Activated CD8-positive, alpha-beta T cell treated with anti-CD3 and anti-CD28 coated beads for 36 hours (primary cell): ENCODE measurements at regions not wholly inside any gene's neighbourhood (a gene's known extent, or its start where the extent isn't known, plus 50 kb on each side); places are given as distances from the start of the nearest gene placed in this dataset.
"Not testable (repeated sequence)": the region's sequence is repeated elsewhere in the genome, so short reads cannot be mapped to it uniquely, and the experiment has no call there.

ENCODE experiments used
- ATAC-seq: fragments of 200-7000 bp; cut with Tn5 transposase; one replicate; pipeline ENCODE4 v1.10.0; 2021; ENCODE audit warnings: mild to moderate bottlenecking, moderate library complexity
- CTCF ChIA-PET: fragments of 350-600 bp; sonication (Branson Sonifier 250); formaldehyde crosslinking; loops from one replicate; lab custom pipeline; 2021; ENCODE audit warnings: antibody characterized with exemption; lab: Charles Lee
- POLR2A ChIA-PET: fragments of 350-600 bp; sonication (Branson Sonifier 250); formaldehyde crosslinking; loops from one replicate; lab custom pipeline; 2021; ENCODE audit warnings: antibody characterized with exemption; lab: Charles Lee
- DNase-seq: peaks from one replicate; pipeline ENCODE4 v3.0.0-alpha.2; 2020
- H3K27ac Mint-ChIP-seq: one replicate; pipeline ENCODE4 v1.8.0; 2021; ENCODE audit warnings: mild to moderate bottlenecking, mixed read lengths
- H3K27me3 Mint-ChIP-seq: one replicate; pipeline ENCODE4 v1.8.0; 2021; ENCODE audit warnings: mixed read lengths
- H3K36me3 Mint-ChIP-seq: one replicate; pipeline ENCODE4 v1.8.0; 2021; ENCODE audit warnings: low read depth, mixed read lengths
- H3K4me1 Mint-ChIP-seq: one replicate; pipeline ENCODE4 v1.8.0; 2021; ENCODE audit warnings: low read depth, mixed read lengths
- H3K4me3 Mint-ChIP-seq: one replicate; pipeline ENCODE4 v1.8.0; 2021; ENCODE audit warnings: mild to moderate bottlenecking, moderate library complexity, mixed read lengths
- H3K9me3 Mint-ChIP-seq: one replicate; pipeline ENCODE4 v1.8.0; 2021; ENCODE audit warnings: mixed read lengths
- intact Hi-C: fragments of 100-400 bp; cut with micrococcal nuclease; formaldehyde crosslinking; loops from one replicate; pipeline ENCODE4 v1.10.0; 2022
- TF ChIP-seq, protein P1 (sequence below): fragments of 200-600 bp; IDR thresholded peaks from one replicate; pipeline ENCODE4 v1.8.0; 2022; ENCODE audit warnings: antibody characterized with exemption, mild to moderate bottlenecking

DNA sequence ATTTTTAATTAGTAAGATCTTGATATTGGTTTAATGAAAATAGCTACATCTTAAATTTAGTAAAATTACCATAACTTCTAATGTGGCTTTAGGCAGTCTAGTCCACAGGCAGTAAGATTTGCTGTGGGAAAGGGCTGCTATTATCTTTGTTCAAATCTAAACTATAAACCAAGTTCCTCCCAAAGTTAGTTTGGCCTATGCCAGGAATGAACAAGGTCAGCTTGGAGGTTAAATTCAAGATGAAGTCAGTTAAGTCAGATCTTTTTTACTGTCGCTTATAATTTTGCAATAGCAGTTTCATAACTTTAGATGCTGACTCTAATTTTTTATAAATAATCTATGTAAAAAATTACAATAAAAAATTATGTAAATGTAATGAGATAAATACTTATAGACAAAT lies 1016.9 kb upstream of the ALCAM start:
- intact Hi-C loops = no loop called here
- DNase-seq (no peak), ATAC-seq (no peak)
- Mint-ChIP-seq H3K4me1 (no peaks in the 10 kb centered on the region), H3K4me3 (no peak overlapping the region), H3K9me3 (peaks cover 2% of the 10 kb centered on the region), H3K27ac (no peak overlapping the region), H3K36me3 (no peaks in the 10 kb centered on the region), H3K27me3 (no peaks in the 10 kb centered on the region)
- TF ChIP-seq, protein P1, sequence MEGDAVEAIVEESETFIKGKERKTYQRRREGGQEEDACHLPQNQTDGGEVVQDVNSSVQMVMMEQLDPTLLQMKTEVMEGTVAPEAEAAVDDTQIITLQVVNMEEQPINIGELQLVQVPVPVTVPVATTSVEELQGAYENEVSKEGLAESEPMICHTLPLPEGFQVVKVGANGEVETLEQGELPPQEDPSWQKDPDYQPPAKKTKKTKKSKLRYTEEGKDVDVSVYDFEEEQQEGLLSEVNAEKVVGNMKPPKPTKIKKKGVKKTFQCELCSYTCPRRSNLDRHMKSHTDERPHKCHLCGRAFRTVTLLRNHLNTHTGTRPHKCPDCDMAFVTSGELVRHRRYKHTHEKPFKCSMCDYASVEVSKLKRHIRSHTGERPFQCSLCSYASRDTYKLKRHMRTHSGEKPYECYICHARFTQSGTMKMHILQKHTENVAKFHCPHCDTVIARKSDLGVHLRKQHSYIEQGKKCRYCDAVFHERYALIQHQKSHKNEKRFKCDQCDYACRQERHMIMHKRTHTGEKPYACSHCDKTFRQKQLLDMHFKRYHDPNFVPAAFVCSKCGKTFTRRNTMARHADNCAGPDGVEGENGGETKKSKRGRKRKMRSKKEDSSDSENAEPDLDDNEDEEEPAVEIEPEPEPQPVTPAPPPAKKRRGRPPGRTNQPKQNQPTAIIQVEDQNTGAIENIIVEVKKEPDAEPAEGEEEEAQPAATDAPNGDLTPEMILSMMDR = no peak
- ChIA-PET POLR2A (no interaction called here), CTCF (no interaction called here)

DNA sequence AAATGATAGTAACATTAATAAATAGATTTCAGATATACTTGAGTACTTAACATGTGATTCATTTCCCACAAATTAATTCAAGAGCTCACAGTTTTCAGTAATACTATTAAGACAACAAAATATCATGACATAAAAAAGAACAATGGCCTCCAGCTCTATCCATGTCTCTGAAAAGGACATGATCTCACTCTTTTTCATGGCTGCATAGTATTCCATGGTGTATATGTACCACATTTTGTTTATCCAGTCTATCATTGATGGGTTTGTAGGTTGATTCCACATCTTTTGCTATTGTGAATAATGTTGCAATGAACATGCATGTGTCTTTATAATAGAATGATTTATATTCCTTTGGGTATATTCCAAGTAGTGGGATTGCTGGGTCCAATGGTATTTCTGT lies 1012.8 kb upstream of the ALCAM start:
- CTCF ChIA-PET = no interaction called here
- TF ChIP-seq, protein P1 = no peak
- Mint-ChIP-seq H3K27ac (no peak overlapping the region), H3K4me1 (no peaks in the 10 kb centered on the region), H3K27me3 (no peaks in the 10 kb centered on the region), H3K9me3 (no peaks in the 10 kb centered on the region), H3K4me3 (no peak overlapping the region), H3K36me3 (no peaks in the 10 kb centered on the region)
- intact Hi-C loops = no loop called here
- ATAC-seq (no peak), DNase-seq (no peak)
- POLR2A ChIA-PET = no interaction called here

DNA sequence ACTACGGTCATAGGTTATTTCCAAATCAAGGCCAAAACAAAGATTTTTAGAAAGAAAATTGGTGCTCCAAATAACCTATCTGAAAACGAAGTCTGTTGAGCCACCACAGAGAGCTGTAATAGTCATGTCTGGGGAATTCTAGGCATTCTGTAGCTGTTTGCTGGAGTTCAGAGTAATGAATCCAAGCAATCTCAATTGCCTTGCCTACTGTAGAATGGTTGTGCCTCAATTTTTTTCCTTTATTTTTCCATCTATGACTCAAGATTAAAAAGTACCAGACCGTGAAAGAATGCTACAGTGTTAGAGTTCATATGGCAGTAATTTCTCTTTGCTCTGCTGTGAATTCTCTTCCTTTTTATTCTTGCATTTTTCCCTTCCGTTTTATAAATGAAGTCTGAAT lies 1007.2 kb upstream of the ALCAM start:
- no peaks in the 10 kb centered on the region for H3K36me3 Mint-ChIP-seq
- no peaks in the 10 kb centered on the region for H3K9me3 Mint-ChIP-seq
- H3K27me3 Mint-ChIP-seq = no peaks in the 10 kb centered on the region
- H3K4me1 Mint-ChIP-seq = no peaks in the 10 kb centered on the region
- intact Hi-C loops = no loop called here
- no peak overlapping the region for H3K27ac Mint-ChIP-seq
- POLR2A ChIA-PET = no interaction called here
- no peak for ATAC-seq
- TF ChIP-seq, protein P1 = no peak
- no peak overlapping the region for H3K4me3 Mint-ChIP-seq
- CTCF ChIA-PET = no interaction called here
- DNase-seq = no peak

DNA sequence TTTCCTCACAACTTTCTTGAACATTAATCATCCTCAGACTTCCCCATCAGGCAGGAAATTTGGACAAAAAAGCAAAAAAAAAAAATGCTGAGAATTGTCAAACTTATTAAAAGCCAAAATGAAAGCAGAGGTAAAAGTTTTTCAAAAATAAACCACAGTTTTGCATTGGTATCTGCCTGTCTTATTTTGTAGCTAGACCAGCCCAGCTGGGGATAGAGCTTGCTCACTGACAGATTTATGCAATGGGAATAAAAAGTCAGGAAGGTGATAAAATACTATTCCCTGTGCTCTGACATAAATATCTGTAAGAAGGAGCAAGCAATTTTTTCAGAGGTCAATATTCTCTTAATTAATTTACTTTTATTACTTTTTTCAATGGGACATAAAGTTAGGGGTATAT lies 1006.7 kb upstream of the ALCAM start:
- H3K36me3 Mint-ChIP-seq = no peaks in the 10 kb centered on the region
- H3K4me1 Mint-ChIP-seq = no peaks in the 10 kb centered on the region
- ChIA-PET CTCF (no interaction called here), POLR2A (no interaction called here)
- H3K9me3 Mint-ChIP-seq = no peaks in the 10 kb centered on the region
- H3K27ac Mint-ChIP-seq = no peak overlapping the region
- no peaks in the 10 kb centered on the region for H3K27me3 Mint-ChIP-seq
- no peak overlapping the region for H3K4me3 Mint-ChIP-seq
- TF ChIP-seq, protein P1 = no peak
- no peak for ATAC-seq
- DNase-seq = no peak
- intact Hi-C loops = no loop called here

DNA sequence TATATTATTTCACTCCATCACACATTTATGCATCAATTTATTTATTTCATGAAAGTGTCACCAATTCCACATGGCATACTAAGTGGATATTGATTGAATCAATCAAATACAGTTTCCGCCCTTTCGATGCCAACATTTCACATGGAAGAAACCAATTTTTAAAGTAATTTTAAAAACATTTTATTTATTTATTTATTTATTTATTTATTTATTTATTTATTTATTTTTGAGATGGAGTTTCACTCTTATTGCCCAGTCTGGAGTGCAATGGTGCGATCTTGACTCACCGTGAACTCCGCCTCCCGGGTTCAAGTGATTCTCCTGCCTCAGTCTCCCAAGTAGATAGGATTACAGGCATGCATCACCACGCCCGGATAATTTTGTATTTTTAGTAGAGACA lies 1005.0 kb upstream of the ALCAM start:
- not testable (repeated sequence) for H3K4me3 Mint-ChIP-seq

DNA sequence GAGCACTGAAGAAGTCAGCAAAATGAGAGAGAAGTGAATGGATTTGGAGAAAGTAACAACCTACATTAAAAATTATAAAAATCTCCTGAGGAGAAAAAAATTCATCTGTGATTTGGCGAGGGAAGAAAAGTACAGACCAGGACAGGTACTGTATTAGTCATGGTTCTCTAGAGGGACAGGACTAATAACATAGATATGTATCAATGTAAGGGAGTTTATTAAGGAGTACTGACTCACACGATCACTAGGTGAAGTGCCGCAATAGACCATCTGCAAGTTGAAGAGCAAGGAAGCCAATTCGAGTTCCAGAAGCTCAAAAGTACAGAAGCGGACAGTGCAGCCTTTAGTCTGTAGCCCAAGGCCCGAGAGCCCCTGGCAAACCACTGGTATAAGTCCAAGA lies 1004.4 kb upstream of the ALCAM start:
- ATAC-seq (no peak), DNase-seq (no peak)
- Mint-ChIP-seq H3K4me3 (no peak overlapping the region), H3K27ac (no peak overlapping the region), H3K27me3 (no peaks in the 10 kb centered on the region), H3K9me3 (no peaks in the 10 kb centered on the region), H3K36me3 (no peaks in the 10 kb centered on the region), H3K4me1 (no peaks in the 10 kb centered on the region)
- POLR2A ChIA-PET = no interaction called here
- TF ChIP-seq, protein P1 = no peak
- intact Hi-C loops = no loop called here
- CTCF ChIA-PET = no interaction called here

More for the DNA sequence above, 1005.0 kb upstream of the ALCAM start:
- H3K27me3 Mint-ChIP-seq, ATAC-seq, H3K9me3 Mint-ChIP-seq, CTCF ChIA-PET, DNase-seq, H3K36me3 Mint-ChIP-seq, POLR2A ChIA-PET, H3K4me1 Mint-ChIP-seq, intact Hi-C loops, H3K27ac Mint-ChIP-seq: not testable (repeated sequence)
